ENCODE measurements at regions not wholly inside any gene's neighbourhood (a gene's known extent, or its start where the extent isn't known, plus 50 kb on each side); places are given as distances from the start of the nearest gene placed in this dataset.

DNA sequence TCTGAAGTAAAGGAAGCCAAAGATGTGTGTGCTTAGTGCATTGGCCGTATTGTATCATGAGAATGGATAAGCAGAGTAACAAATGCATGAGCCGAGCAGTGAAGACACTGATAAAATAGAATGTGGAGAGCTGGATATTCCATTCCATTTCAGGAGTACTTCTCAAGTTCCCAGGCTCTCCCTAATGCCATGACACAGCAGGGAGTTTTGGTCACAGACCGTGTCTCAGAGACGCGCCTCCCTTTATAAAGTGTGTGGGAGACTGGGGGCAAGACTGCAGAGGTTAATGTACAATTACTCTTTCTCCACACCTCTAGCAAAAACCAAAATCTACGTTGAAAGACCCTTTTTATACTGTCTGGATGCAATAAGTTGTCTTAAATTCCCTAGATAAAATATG, 575.6 kb downstream of the EFNB2 start:
- TF ChIP-seq EZH2 (IDR thresholded peaks at IDR 0.05; ENCODE audit: low read length, missing control alignments) (no peak), CTCF (conservative IDR thresholded peaks at IDR 0.05 in 1 of 2, IDR thresholded peaks at IDR 0.05 in 1 of 2; ENCODE audit: low read depth in 1 of 2, low read length in 2 of 2) (no peak)
